ENCODE measurements at regions not wholly inside any gene's neighbourhood (a gene's known extent, or its start where the extent isn't known, plus 50 kb on each side); places are given as distances from the start of the nearest gene placed in this dataset.
A peak's percentile ranks its signal among the peaks of the same experiment; 100 is the strongest.
"Not testable (repeated sequence)": the region's sequence is repeated elsewhere in the genome, so short reads cannot be mapped to it uniquely, and the experiment has no call there.

GRCh38 chr3:27628026-27628750 lies 93.9 kb downstream of the EOMES start:
- no peak for DNase-seq

- DNase-seq, result no peak
These were observed 95.5 kb downstream of the EOMES start for GRCh38 chr3:27626596-27627118.

GRCh38 chr3:27625864-27626263 lies 96.3 kb downstream of the EOMES start:
- no peak for DNase-seq

- no peak for DNase-seq
These were observed 98.9 kb downstream of the EOMES start for GRCh38 chr3:27623085-27623753.

- DNase-seq, result no peak
These were observed 104.6 kb downstream of the EOMES start for GRCh38 chr3:27617552-27617951.

- DNase-seq, result peak; percentile 2
These were observed 106.1 kb downstream of the EOMES start for GRCh38 chr3:27616031-27616430.

GRCh38 chr3:27615555-27615954 lies 106.6 kb downstream of the EOMES start:
- DNase-seq, result no peak

GRCh38 chr3:27614592-27614991 lies 107.5 kb downstream of the EOMES start:
- DNase-seq, result no peak

GRCh38 chr3:27613846-27614500 lies 108.2 kb downstream of the EOMES start:
- no peak for DNase-seq

GRCh38 chr3:27610800-27611525 lies 111.2 kb downstream of the EOMES start:
- no peak for DNase-seq

GRCh38 chr3:27607370-27607769 lies 114.8 kb downstream of the EOMES start:
- DNase-seq, result no peak

- no peak for DNase-seq
These were observed 115.6 kb downstream of the EOMES start for GRCh38 chr3:27606537-27606936.

GRCh38 chr3:27601311-27601710 lies 117.1 kb upstream of the SLC4A7 start:
- not testable (repeated sequence) for DNase-seq

GRCh38 chr3:27599741-27600140 lies 115.6 kb upstream of the SLC4A7 start:
- not testable (repeated sequence) for DNase-seq

- DNase-seq, result no peak
These were observed 112.7 kb upstream of the SLC4A7 start for GRCh38 chr3:27596921-27597320.

GRCh38 chr3:27596334-27596841 lies 112.2 kb upstream of the SLC4A7 start:
- DNase-seq, result no peak

- DNase-seq, result no peak
These were observed 110.0 kb upstream of the SLC4A7 start for GRCh38 chr3:27594096-27594690.

- no peak for DNase-seq
These were observed 109.0 kb upstream of the SLC4A7 start for GRCh38 chr3:27593173-27593572.

GRCh38 chr3:27591312-27592210 lies 107.4 kb upstream of the SLC4A7 start:
- DNase-seq, result no peak

GRCh38 chr3:27590437-27591298 lies 106.5 kb upstream of the SLC4A7 start:
- DNase-seq, result no peak

Data from NCI-H1092 treated with DMSO at 0.1 percent for 48 hours (cell line).